A549 (cell line): ENCODE measurements at regions not wholly inside any gene's neighbourhood (a gene's known extent, or its start where the extent isn't known, plus 50 kb on each side); places are given as distances from the start of the nearest gene placed in this dataset.

Source experiments
- ATAC-seq, 2 experiments: fragments of 200-7000 bp in 1 of 2; fragments of >200 bp in 1 of 2; cut with Nextera tagmentation in 1 of 2; cut with Tn5 transposase in 1 of 2; 3 replicates each; pipeline versions ENCODE4 v1.8.0 to v1.9.1; 2018 to 2020; ENCODE audit warnings: mild to moderate bottlenecking in 1 of 2, moderate library complexity in 1 of 2
- CTCF ChIA-PET: fragments of 300-600 bp; sonication (Branson Sonifier 250); formaldehyde crosslinking; extraction: SDS; loops from one replicate; lab custom pipeline; 2021; ENCODE audit warnings: antibody characterized with exemption, inconsistent platforms; lab: Yijun Ruan, JAX
- POLR2A ChIA-PET: fragments of 350-600 bp; formaldehyde crosslinking; extraction: SDS; loops from one replicate; lab custom pipeline; 2021; ENCODE audit warnings: antibody characterized with exemption, inconsistent platforms; lab: Yijun Ruan, JAX
- DNase-seq, 2 experiments: peaks; one replicate each; pipeline versions ENCODE4 v3.0.0 to v3.0.0-alpha.2; 2011 to 2016; ENCODE audit warnings: low read depth in 1 of 2, low spot score in 1 of 2
- FAIRE-seq: peaks from 2 replicates; lab custom pipeline; 2011; peaks lifted over from hg19 to GRCh38; lab: Jason Lieb, UNC
- H3K27ac ChIP-seq, 2 experiments: fragments of >200 bp; sonication (Bioruptor Twin); formaldehyde crosslinking; 3 replicates each; pipeline ENCODE4 v1.5.1; 2016 to 2017
- H3K4me1 ChIP-seq: fragments of >200 bp; sonication (Bioruptor Twin); formaldehyde crosslinking; 3 replicates; pipeline ENCODE4 v1.6.1; 2016
- H3K4me2 ChIP-seq: fragments of >200 bp; sonication (Bioruptor Twin); formaldehyde crosslinking; 3 replicates; pipeline ENCODE4 v1.6.1; 2016
- H3K4me3 ChIP-seq: fragments of >200 bp; sonication (Bioruptor Twin); formaldehyde crosslinking; 3 replicates; pipeline ENCODE4 v1.5.1; 2016
- H3K9me3 ChIP-seq: fragments of >200 bp; sonication (Bioruptor Twin); formaldehyde crosslinking; 3 replicates; pipeline ENCODE4 v1.6.1; 2016
- BCL3 ChIP-seq: fragments of >200 bp; sonication (Bioruptor Twin); formaldehyde crosslinking; IDR thresholded peaks from 3 replicates; pipeline ENCODE4 v1.6.1; 2016
- CBX8 ChIP-seq: fragments of 200-600 bp; sonication (generic); IDR thresholded peaks from 2 replicates; pipeline ENCODE4 v1.6.1; 2016
- CEBPB ChIP-seq, 2 experiments: fragments of >200 bp in 1 of 2; sonication (Bioruptor Twin) in 1 of 2; formaldehyde crosslinking in 1 of 2; IDR thresholded peaks; 2 replicates each; pipeline ENCODE4 v1.6.1; 2012 to 2016
- CHD4 ChIP-seq: fragments of 200-600 bp; sonication (generic); IDR thresholded peaks from 2 replicates; pipeline ENCODE4 v1.6.1; 2016; ENCODE audit warnings: antibody characterized with exemption, mild to moderate bottlenecking, borderline replicate concordance
- E2F6 ChIP-seq: IDR thresholded peaks from 2 replicates; pipeline ENCODE4 v1.6.1; 2012; ENCODE audit warnings: low read depth, borderline replicate concordance
- FOSB ChIP-seq: fragments of 250-450 bp; sonication (Bioruptor Pico); IDR thresholded peaks from 2 replicates; pipeline ENCODE4 v1.5.0; 2020; ENCODE audit warnings: mild to moderate bottlenecking, moderate library complexity
- FOSL2 ChIP-seq, 2 experiments: fragments of 450-650 bp in 1 of 2; fragments of >200 bp in 1 of 2; sonication (Bioruptor Twin) in 1 of 2; formaldehyde crosslinking; IDR thresholded peaks; 2 replicates each; pipeline versions ENCODE4 v1.5.0 to v1.6.1; 2016 to 2020; ENCODE audit warnings: mild to moderate bottlenecking in 1 of 2, moderate library complexity in 1 of 2
- GATA3 ChIP-seq: IDR thresholded peaks from 2 replicates; pipeline ENCODE4 v1.6.1; 2012; ENCODE audit warnings: borderline replicate concordance
- HDAC2 ChIP-seq: fragments of 200-600 bp; sonication (generic); IDR thresholded peaks from 2 replicates; pipeline ENCODE4 v1.6.1; 2016
- HES2 ChIP-seq: fragments of >200 bp; sonication (Bioruptor Twin); formaldehyde crosslinking; IDR thresholded peaks from 2 replicates; pipeline ENCODE4 v1.6.1; 2016
- HEYL ChIP-seq: fragments of 250-450 bp; sonication (Bioruptor Pico); IDR thresholded peaks from 2 replicates; pipeline ENCODE4 v1.8.0; 2021; ENCODE audit warnings: mild to moderate bottlenecking, moderate library complexity
- HOXA7 ChIP-seq: fragments of 250-450 bp; sonication (Bioruptor Pico); IDR thresholded peaks from 2 replicates; pipeline ENCODE4 v1.5.0; 2020; ENCODE audit warnings: mild to moderate bottlenecking, moderate library complexity
- HOXB13 ChIP-seq: fragments of 250-450 bp; sonication (Bioruptor Pico); IDR thresholded peaks from 2 replicates; pipeline ENCODE4 v1.5.0; 2020; ENCODE audit warnings: low read depth, mild to moderate bottlenecking, moderate library complexity
- HOXB5 ChIP-seq: fragments of 250-450 bp; sonication (Bioruptor Pico); IDR thresholded peaks from 2 replicates; pipeline ENCODE4 v1.5.0; 2020; ENCODE audit warnings: mild to moderate bottlenecking, moderate library complexity
- MAZ ChIP-seq: fragments of 150-350 bp; IDR thresholded peaks from 2 replicates; pipeline ENCODE4 v1.6.1; 2014; ENCODE audit warnings: antibody characterized with exemption, low read depth, low read length, borderline replicate concordance
- NFE2L2 ChIP-seq: fragments of 150-350 bp; conservative IDR thresholded peaks from 2 replicates; pipeline ENCODE4 v1.6.1; 2014; ENCODE audit warnings: low read length
- PBX3 ChIP-seq: IDR thresholded peaks from 2 replicates; pipeline ENCODE4 v1.6.1; 2012
- RCOR1 ChIP-seq: fragments of 150-350 bp; IDR thresholded peaks from 2 replicates; pipeline ENCODE4 v1.6.1; 2014; ENCODE audit warnings: antibody characterized with exemption, low read length, low read depth
- REST ChIP-seq: fragments of 200-600 bp; sonication (generic); IDR thresholded peaks from 2 replicates; pipeline ENCODE4 v1.6.1; 2016; ENCODE audit warnings: antibody characterized with exemption, mild to moderate bottlenecking, moderate library complexity
- RFX5 ChIP-seq: fragments of 450-650 bp; IDR thresholded peaks from 2 replicates; pipeline ENCODE4 v1.7.1; 2014; ENCODE audit warnings: antibody characterized with exemption, mild to moderate bottlenecking, moderate library complexity
- RNF2 ChIP-seq: fragments of 200-600 bp; sonication (generic); IDR thresholded peaks from 2 replicates; pipeline ENCODE4 v1.6.1; 2016; ENCODE audit warnings: low read depth, mild to moderate bottlenecking, antibody characterized with exemption, moderate library complexity, borderline replicate concordance
- SMC3 ChIP-seq: fragments of >200 bp; sonication (Bioruptor Twin); formaldehyde crosslinking; IDR thresholded peaks from 3 replicates; pipeline ENCODE4 v1.6.1; 2018; ENCODE audit warnings: inconsistent platforms
- USF2 ChIP-seq: fragments of 450-650 bp; IDR thresholded peaks from 2 replicates; pipeline ENCODE4 v1.6.1; 2014; ENCODE audit warnings: antibody characterized with exemption
- WGBS: methylation state at CpG from one replicate; pipeline ENCODE4 v1.1.6; 2017; ENCODE audit errors: missing lambda C conversion rate; 5-methylcytosine and 5-hydroxymethylcytosine counted together

GRCh38 chr3:176848431-176849214 lies 348.7 kb downstream of the TBL1XR1 start:
- no peak overlapping the region for H3K4me3 ChIP-seq
- POLR2A ChIA-PET, result no interaction called here
- TF ChIP-seq HEYL (CRISPR knock-in tag) (no peak), SMC3 (no peak), RCOR1 (no peak), HOXA7 (CRISPR knock-in tag) (no peak), CHD4 (no peak), REST (no peak)
- no peak for DNase-seq
- H3K4me1 ChIP-seq, result no peaks in the 10 kb centered on the region
- WGBS, result 23% methylated on average over 4 of the region's 4 CpGs
- FAIRE-seq, result no peak
- CTCF ChIA-PET, result no interaction called here
- no peaks in the 10 kb centered on the region for H3K9me3 ChIP-seq
- no peak overlapping the region for H3K4me2 ChIP-seq
- no peak overlapping the region for H3K27ac ChIP-seq
- no peak for ATAC-seq

GRCh38 chr3:176842914-176843313 lies 354.4 kb downstream of the TBL1XR1 start:
- ChIA-PET POLR2A (no interaction called here), CTCF (no interaction called here)
- H3K9me3 ChIP-seq, result no peaks in the 10 kb centered on the region
- no peak overlapping the region for H3K27ac ChIP-seq
- whole genome bisulfite sequencing, result 0% methylated on average over 2 of the region's 2 CpGs
- ATAC-seq (no peak), DNase-seq (no peak), FAIRE-seq (no peak)
- no peak overlapping the region for H3K4me2 ChIP-seq
- H3K4me3 ChIP-seq, result no peak overlapping the region
- no peaks in the 10 kb centered on the region for H3K4me1 ChIP-seq
- TF ChIP-seq HOXB5 (CRISPR knock-in tag) (no peak), USF2 (0 out of 2 replicates have a peak, but pooled peaks have one; percentile 22)

- Histone ChIP-seq H3K9me3 (no peaks in the 10 kb centered on the region), H3K4me3 (no peak overlapping the region), H3K4me1 (no peaks in the 10 kb centered on the region), H3K4me2 (no peak overlapping the region), H3K27ac (no peak overlapping the region)
- ATAC-seq, result no peak
- WGBS, result 22% methylated on average over 8 of the region's 8 CpGs
- FAIRE-seq, result no peak
- CTCF ChIA-PET, result no interaction called here
- no peak for DNase-seq
- POLR2A ChIA-PET, result no interaction called here
- TF ChIP-seq HOXB13 (CRISPR knock-in tag) (no peak), GATA3 (no peak), CEBPB (IDR thresholded peaks at IDR 0.05) (no peak), RNF2 (no peak), NFE2L2 (no peak), E2F6 (no peak), RCOR1 (no peak), HDAC2 (no peak), PBX3 (no peak), CBX8 (no peak), FOSL2 (IDR thresholded peaks at IDR 0.05) (no peak), FOSL2 (CRISPR knock-in tag; IDR thresholded peaks at IDR 0.05) (no peak), BCL3 (no peak), FOSB (CRISPR knock-in tag) (no peak), MAZ (no peak), HES2 (no peak), RFX5 (no peak)
Measured at GRCh38 chr3:176840641-176841286, 356.5 kb downstream of the TBL1XR1 start.
